DND-41 (cell line): ENCODE measurements at regions not wholly inside any gene's neighbourhood (a gene's known extent, or its start where the extent isn't known, plus 50 kb on each side); places are given as distances from the start of the nearest gene placed in this dataset.

Experiments used
- ATAC-seq: fragments of 200-7000 bp; cut with Tn5 transposase; 3 replicates; pipeline ENCODE4 v1.9.1; 2021; ENCODE audit warnings: low read depth; ENCODE audit not compliant: insufficient read depth
- DNase-seq: peaks from one replicate; pipeline ENCODE4 v3.0.0-alpha.2; 2020
- H2AFZ ChIP-seq: 2 replicates; pipeline ENCODE4 v1.6.0; 2012; ENCODE audit warnings: low read depth, low read length
- H3K27ac ChIP-seq: 2 replicates; pipeline ENCODE4 v1.5.1; 2012; ENCODE audit warnings: low read length, inconsistent platforms
- H3K27me3 ChIP-seq: fragments of 200-600 bp; sonication (generic); 2 replicates; pipeline ENCODE4 v1.6.0; 2012; ENCODE audit warnings: low read length, mild to moderate bottlenecking, inconsistent platforms; ENCODE audit not compliant: insufficient read depth, poor library complexity
- H3K36me3 ChIP-seq: 2 replicates; pipeline ENCODE4 v1.5.1; 2012; ENCODE audit warnings: low read length, inconsistent platforms; ENCODE audit not compliant: insufficient read depth
- H3K4me1 ChIP-seq: 2 replicates; pipeline ENCODE4 v1.5.1; 2012; ENCODE audit warnings: mild to moderate bottlenecking, low read length; ENCODE audit not compliant: insufficient read depth
- H3K4me2 ChIP-seq: 2 replicates; pipeline ENCODE4 v1.6.0; 2012; ENCODE audit warnings: mild to moderate bottlenecking, moderate library complexity, low read length, inconsistent platforms; ENCODE audit not compliant: insufficient read depth
- H3K4me3 ChIP-seq, 2 experiments: fragments of 200-600 bp in 1 of 2; shearing (Covaris generic) in 1 of 2; 2 replicates each; pipeline ENCODE4 v1.5.1; 2012 to 2016; ENCODE audit warnings: inconsistent platforms in 2 of 2, low read length in 2 of 2, mild to moderate bottlenecking in 2 of 2, low read depth in 1 of 2, moderate library complexity in 1 of 2
- H3K79me2 ChIP-seq: 2 replicates; pipeline ENCODE4 v1.6.0; 2012; ENCODE audit warnings: low read length, inconsistent platforms; ENCODE audit not compliant: insufficient read depth
- H3K9ac ChIP-seq: 2 replicates; pipeline ENCODE4 v1.6.0; 2012; ENCODE audit warnings: low read depth, mild to moderate bottlenecking, inconsistent platforms, low read length, moderate library complexity
- H3K9me3 ChIP-seq: 2 replicates; pipeline ENCODE4 v1.5.1; 2012; ENCODE audit warnings: low read length, moderate library complexity, mild to moderate bottlenecking, inconsistent platforms; ENCODE audit not compliant: insufficient read depth, severe bottlenecking
- H4K20me1 ChIP-seq: 2 replicates; pipeline ENCODE4 v1.6.0; 2012; ENCODE audit warnings: low read length; ENCODE audit not compliant: insufficient read depth
- CTCF ChIP-seq: IDR thresholded peaks from 2 replicates; pipeline ENCODE4 v1.5.1; 2012; ENCODE audit warnings: borderline replicate concordance, low read length, moderate library complexity, mild to moderate bottlenecking; ENCODE audit not compliant: poor library complexity, severe bottlenecking; ENCODE audit errors: extremely low read depth
- EZH2 ChIP-seq: IDR thresholded peaks from 3 replicates; pipeline ENCODE4 v1.6.1; 2012; ENCODE audit warnings: borderline replicate concordance, low read depth, mild to moderate bottlenecking, moderate library complexity, low read length, inconsistent platforms; ENCODE audit not compliant: severe bottlenecking

GRCh38 chr2:75421986-75422385, 138.8 kb downstream of the EVA1A start:
- Histone ChIP-seq H3K27ac (no peak overlapping the region), H3K9ac (no peak overlapping the region), H3K9me3 (peaks cover 2% of the 10 kb centered on the region), H4K20me1 (no peaks in the 10 kb centered on the region), H2AFZ (no peak overlapping the region), H3K27me3 (no peaks in the 10 kb centered on the region), H3K4me2 (no peak overlapping the region), H3K79me2 (no peaks in the 10 kb centered on the region), H3K4me3 (no peak overlapping the region), H3K4me1 (peaks cover 9% of the 10 kb centered on the region), H3K36me3 (no peaks in the 10 kb centered on the region)
- ATAC-seq = no peak
- DNase-seq = no peak
- TF ChIP-seq EZH2 (no peak), CTCF (no peak)

- peak overlapping the region; percentile 84 for H3K4me2 ChIP-seq
- ATAC-seq = peak; percentile 96
Observed at GRCh38 chr2:75416420-75417342, 144.1 kb downstream of the EVA1A start.

DNA sequence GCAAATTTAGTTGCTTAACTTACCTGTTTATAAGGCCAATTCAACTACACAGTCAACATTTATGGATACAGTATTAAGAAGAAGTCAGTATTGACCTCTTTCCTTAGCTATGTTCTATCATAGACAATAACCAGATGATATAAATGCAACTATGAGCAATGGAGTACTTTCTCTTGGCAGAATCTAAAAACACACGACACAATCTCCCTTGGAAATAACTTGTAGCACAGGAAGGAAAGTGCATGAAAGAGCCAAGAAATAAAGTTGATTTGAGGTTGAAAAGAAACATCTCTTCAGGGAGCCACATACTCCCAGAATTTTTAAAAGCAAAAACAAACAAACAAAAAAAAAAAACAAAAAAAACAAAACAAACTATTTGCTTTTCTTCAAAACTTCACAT, 145.0 kb downstream of the EVA1A start:
- Histone ChIP-seq H3K4me2 (peak overlapping the region; percentile 84), H4K20me1 (no peaks in the 10 kb centered on the region), H3K9ac (peak overlapping the region; percentile 61), H3K9me3 (peaks cover 3% of the 10 kb centered on the region), H2AFZ (peak overlapping the region; percentile 91; the same call in 1 of the 2 replicates), H3K79me2 (peaks cover 9% of the 10 kb centered on the region), H3K4me3 (peak overlapping the region in 1 of 2 experiments; percentile 64; a peak in 2 of 4 replicates), H3K4me1 (peaks cover 42% of the 10 kb centered on the region), H3K36me3 (0 out of 2 replicates have a peak, but pooled peaks cover 3% of the 10 kb centered on the region), H3K27ac (peak overlapping the region; percentile 22; the same call in 1 of the 2 replicates), H3K27me3 (no peaks in the 10 kb centered on the region)
- DNase-seq = no peak
- TF ChIP-seq CTCF = no peak
- no peak for TF ChIP-seq EZH2
- ATAC-seq = no peak

More at GRCh38 chr2:75416420-75417342, 144.1 kb downstream of the EVA1A start:
- no peaks in the 10 kb centered on the region for H3K9me3 ChIP-seq
- TF ChIP-seq EZH2 (no peak), CTCF (no peak)
- H3K79me2 ChIP-seq = peaks cover 9% of the 10 kb centered on the region
- peak overlapping the region; percentile 61 for H3K9ac ChIP-seq
- peak overlapping the region; percentile 22 to 64; a peak in 3 of 4 replicates for H3K4me3 ChIP-seq
- no peaks in the 10 kb centered on the region for H4K20me1 ChIP-seq
- H3K27ac ChIP-seq = peak overlapping the region; percentile 91
- peaks cover 38% of the 10 kb centered on the region for H3K4me1 ChIP-seq
- no peaks in the 10 kb centered on the region for H3K27me3 ChIP-seq
- peak overlapping the region; percentile 91 for H2AFZ ChIP-seq
- no peaks in the 10 kb centered on the region for H3K36me3 ChIP-seq
- peak; percentile 63 for DNase-seq
